ENCODE measurements at regions not wholly inside any gene's neighbourhood (a gene's known extent, or its start where the extent isn't known, plus 50 kb on each side); places are given as distances from the start of the nearest gene placed in this dataset.
"Not testable (repeated sequence)": the region's sequence is repeated elsewhere in the genome, so short reads cannot be mapped to it uniquely, and the experiment has no call there.

GRCh38 chr7:66504131-66504530, 124.5 kb upstream of the KCTD7 start:
- no peak for DNase-seq

DNA sequence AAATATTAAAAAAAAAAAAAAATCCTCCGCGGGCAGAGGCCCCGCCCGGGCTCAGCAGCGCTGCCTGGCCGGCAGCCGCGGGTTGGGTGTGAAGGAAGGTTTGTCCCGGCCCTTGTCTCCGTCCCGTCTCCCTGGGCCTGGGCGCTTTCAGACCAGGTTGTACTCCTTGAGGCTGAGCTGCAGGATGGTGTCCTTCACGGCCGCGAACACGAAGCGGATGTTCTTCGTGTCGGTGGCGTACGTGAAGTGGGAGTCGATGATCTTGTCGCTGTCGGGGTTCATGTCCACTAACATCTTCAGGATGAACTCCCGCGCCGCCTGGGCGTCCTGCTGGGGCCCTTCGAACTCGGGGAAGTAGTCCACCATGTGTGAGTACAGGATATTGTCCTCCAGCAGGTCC, 123.7 kb upstream of the KCTD7 start:
- DNase-seq: no peak

DNA sequence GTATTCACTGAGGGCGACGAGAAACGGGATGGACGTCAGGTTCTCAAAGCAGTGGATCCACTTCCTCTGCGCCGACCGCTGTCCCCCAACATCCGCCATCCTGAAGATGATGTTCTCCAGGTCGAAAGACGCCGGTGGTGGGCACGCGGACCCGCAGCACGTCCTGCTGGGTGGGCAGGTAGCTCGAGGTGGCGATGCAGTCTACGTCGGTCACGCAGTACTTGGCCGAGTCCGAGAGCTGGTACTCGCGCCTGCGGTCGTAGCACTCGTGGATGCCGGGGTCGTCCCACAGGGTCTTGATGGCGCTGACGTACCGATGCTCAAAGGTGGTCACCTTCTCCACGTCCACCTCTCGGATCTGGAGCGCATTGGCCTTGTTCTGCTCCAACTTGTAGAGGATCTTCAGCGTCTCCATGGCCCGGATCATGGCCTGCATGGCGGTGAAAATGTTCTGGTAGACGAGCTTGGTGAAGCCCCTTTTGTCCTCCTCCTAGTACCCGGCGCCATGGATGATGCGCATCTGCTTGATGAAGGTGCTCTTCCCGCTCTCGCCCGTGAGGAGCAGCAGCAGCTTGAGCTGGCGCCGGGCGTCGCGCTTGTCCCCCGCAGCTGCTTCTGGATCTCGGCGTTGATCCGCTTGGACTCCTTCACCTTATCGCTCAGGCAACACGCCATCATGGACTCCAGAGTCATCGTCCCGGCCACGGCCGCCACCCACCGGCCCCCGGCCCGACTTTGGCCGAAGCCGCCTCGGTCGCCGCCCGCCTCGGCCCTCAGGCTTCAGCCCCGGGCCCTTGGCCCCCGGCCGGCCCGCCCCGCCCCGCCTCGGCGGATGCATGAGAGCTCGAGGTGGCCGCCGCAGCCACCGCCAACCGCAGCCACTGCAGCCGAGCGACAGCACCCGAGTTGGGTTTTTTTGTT, 122.9 kb upstream of the KCTD7 start:
- peak; percentile 30 for DNase-seq

- not testable (repeated sequence) for DNase-seq
Measured at GRCh38 chr7:66506703-66507102, 122.0 kb upstream of the KCTD7 start.

DNA sequence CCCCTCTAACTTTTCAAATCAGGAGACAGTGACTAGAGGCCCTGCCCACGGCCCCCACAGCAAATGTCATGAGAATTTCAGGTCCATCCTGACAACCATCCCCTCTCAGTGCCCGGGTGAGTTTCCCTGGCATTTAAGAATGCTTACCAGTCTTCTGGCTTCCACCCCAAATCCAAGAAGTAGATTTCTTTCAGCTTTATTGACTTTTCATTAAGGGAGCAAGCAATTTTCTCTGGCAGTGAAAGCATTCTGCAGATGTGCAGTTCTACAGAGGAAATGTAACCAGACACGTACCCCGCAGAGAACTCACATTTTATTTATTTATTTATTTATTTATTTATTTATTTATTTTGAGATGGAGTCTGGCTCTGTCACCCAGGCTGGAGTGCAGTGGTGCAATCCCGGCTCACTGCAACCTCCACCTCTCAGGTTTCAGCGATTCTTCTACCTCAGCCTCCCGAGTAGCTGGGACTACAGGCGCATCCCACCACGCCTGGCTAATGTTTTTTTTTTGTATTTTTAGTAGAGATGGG, 120.9 kb upstream of the KCTD7 start:
- no peak for DNase-seq

DNA sequence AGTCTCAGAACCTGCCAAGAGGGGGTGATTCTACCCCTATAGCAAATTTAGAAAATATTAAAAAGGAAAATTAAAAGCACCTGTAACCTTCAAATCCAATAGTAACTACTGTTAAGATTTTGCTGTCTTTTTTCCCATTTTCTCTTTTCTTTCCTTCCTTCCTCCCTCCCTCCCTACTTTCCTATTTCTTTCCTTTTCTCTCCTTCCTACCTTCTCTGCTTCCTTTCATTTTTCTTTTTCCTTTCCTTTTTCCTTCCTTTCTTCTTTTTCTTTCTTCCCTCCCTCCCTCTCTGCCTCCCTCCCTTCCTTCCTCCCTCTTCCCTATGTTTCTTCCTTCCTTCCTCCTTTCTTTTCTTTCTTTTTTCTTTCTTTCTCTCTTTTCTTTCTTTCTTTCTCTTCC, 120.2 kb upstream of the KCTD7 start:
- DNase-seq: no peak

- no peak for DNase-seq
Measured at GRCh38 chr7:66514050-66514449, 114.6 kb upstream of the KCTD7 start.

GRCh38 chr7:66517212-66517909, 111.3 kb upstream of the KCTD7 start:
- no peak for DNase-seq

- no peak for DNase-seq
Measured at GRCh38 chr7:66518151-66518691, 110.5 kb upstream of the KCTD7 start.

- DNase-seq: no peak
Measured at GRCh38 chr7:66521675-66522074, 107.0 kb upstream of the KCTD7 start.

- no peak for DNase-seq
Measured at GRCh38 chr7:66522518-66522917, 106.2 kb upstream of the KCTD7 start.

DNA sequence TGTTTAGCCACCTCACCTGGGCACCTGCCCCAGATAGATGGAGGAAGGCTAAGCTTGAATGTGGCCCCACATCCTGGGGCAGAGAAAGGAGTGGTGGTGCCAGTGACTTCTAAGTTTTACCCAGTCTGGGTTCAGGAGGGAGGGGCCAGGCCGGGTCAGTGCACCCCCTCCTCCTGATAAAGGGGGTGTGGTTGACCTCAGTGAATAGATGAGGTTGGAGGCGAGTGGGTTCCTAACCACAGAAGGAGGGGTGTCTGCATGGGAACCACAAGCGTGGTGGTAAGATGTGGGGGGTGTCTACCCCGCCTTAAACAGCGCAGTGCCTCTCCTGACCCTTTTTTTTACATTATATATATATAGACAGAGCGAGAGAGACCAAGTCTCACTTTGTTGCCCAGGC, 105.3 kb upstream of the KCTD7 start:
- DNase-seq: no peak

- DNase-seq: no peak
Measured at GRCh38 chr7:66524738-66525137, 103.9 kb upstream of the KCTD7 start.

- DNase-seq: not testable (repeated sequence)
Measured at GRCh38 chr7:66526782-66527181, 101.9 kb upstream of the KCTD7 start.

- no peak for DNase-seq
Measured at GRCh38 chr7:66528652-66529051, 100.0 kb upstream of the KCTD7 start.

DNA sequence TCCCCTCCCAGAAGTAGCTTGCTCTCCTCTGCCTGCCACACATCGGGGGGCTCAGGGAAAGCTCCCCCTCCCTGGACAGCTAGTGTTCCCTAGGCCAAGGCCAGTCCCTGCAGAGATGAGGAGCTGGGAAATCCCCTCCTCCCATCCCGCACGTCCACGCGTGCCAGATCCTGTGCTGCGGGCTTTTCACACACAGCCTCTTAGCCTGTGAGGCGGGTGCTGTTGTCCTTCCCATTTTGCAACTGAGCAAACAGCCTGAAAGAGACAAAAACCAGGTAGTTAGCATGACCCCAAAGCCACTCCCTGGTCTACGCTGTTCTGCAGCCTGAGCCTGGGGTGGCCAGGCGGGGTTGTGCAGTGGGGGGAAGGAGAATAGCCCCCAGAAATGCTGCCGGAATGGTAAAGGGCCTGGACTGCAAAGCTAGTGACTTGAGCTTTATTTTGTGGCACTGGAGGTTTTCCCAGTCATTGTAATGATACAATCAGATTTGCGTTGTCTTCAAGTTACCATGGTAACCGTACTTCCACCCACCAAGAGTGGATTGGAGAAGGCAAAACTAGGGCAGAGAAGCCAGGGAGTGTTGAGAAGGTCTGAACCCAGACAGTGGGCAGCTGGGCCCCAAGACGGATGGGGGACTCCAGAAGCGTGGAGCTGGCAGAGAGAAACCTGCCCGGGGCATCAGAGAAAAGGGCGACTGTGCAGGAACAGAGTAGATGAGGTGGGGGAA, 98.6 kb upstream of the KCTD7 start:
- no peak for DNase-seq

- no peak for DNase-seq
Measured at GRCh38 chr7:66535414-66536329, 93.0 kb upstream of the KCTD7 start.

DNA sequence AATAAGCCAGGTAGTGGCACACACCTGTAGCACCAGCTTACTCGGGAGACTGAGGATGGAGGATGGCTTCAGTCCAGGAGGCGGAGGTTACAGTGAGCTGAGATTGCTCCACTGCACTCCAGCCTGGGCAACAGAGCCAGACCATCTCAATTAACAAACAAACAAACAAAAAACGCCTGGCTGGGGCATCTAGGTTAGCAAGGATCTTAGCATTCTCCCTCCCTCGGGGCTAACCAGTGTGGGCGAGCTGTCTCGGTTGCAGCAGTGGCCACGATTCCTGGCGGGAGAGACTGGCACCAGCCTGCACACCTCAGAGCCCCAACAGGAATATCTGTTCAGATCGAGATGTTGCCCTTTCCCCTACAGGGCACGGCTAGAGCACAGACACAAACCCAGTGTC, 91.3 kb upstream of the KCTD7 start:
- no peak for DNase-seq

DNA sequence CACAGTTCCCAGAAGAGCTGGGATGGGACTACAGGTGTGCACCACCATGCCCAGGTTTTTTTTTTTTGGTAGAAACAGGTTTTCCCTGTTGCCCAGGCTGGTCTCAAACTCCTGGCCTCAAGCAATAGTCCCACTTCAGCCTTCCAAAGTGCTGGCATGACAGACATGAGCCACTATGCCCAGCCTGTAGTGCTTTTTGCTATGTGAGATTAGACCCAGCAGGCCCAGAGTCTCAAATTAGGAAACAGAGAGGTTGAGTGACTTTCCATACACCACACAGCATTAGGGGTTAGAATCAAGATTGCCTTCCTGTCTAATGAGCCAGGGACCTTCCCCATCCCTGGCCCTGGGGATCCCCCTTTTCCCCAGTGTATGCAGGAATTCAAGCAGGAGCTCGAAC, 90.8 kb upstream of the KCTD7 start:
- DNase-seq: no peak

DNA sequence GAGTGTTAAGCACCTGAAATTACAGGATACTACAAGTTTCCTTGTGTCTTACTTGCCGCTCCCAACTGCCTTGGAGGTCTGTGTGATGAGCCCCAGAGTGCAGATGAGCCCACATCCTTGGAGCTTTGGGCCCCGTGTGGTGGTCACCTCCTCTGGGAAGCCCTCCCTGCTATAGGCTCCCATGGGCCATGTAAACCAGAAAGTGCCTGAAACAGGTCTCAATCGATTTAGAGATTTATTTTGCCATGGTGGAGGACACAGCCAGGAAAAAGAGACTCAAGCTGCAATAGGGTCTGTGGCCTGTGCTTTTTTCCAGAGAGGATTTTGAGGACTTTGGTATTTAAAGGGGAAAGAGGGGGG, 89.4 kb upstream of the KCTD7 start:
- no peak for DNase-seq

DNA sequence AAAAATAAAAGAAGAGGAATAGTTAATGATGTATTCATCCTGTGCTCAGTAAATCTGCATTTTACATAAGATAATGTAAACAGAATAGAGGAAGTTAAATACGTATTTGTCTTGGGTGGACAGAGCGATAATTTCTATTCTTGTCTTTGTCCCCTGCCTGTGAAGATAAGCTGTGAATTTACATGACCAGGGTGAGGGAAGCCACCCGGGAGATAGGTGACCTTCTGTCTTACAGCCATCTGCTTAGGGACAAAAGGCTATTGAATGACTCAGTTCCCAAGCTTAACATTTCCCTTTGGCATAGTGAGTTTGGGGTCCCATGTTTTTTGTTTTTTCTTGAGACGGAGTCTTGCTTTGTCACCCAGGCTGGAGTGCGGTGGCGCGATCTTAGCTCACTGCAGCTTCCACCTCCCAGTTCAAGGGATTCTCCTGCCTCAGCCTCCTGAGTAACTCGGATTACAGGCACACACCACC, 88.7 kb upstream of the KCTD7 start:
- DNase-seq: no peak

DNA sequence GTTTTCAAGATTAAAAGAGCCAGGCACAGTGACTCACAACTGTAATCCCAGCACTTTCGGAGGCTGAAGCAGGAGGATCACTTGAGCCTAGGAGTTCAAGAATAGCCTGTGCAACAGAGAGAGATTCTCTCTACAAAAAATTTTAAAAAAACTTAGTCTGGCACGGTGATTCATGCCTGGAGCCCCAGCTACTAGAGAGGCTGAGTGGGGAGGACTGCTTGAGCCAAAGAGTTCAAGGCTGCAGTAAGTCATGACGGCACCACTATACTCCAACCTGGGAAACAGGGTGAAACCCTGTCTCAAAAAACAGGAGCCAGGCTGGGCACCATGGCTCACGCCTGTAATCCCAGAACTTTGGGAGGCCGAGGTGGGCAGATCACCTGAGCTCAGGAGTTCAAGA, 86.6 kb upstream of the KCTD7 start:
- DNase-seq: no peak
